CD14-positive monocyte (primary cell): ENCODE measurements at regions not wholly inside any gene's neighbourhood (a gene's known extent, or its start where the extent isn't known, plus 50 kb on each side); places are given as distances from the start of the nearest gene placed in this dataset.

Source experiments
- DNase-seq, 3 donors: peaks; one replicate each; pipeline ENCODE4 v3.0.0-alpha.2; 2011 to 2022
- H2AFZ ChIP-seq: 2 replicates; pipeline ENCODE4 v1.6.0; 2012; ENCODE audit warnings: mild to moderate bottlenecking, low read depth, low read length, inconsistent platforms; ENCODE audit not compliant: insufficient read depth, poor library complexity, severe bottlenecking
- H3K27ac ChIP-seq, 2 donors: 1 replicate in 1 of 2; 2 replicates in 1 of 2; pipeline ENCODE4 v1.5.1; 2012 to 2013; ENCODE audit warnings: low read length in 2 of 2, control low read depth in 1 of 2, inconsistent platforms in 1 of 2, low read depth in 1 of 2, mild to moderate bottlenecking in 1 of 2
- H3K27me3 ChIP-seq, 2 donors: one replicate each; pipeline versions ENCODE4 v1.6.0 to v1.6.1; 2011 to 2013; ENCODE audit warnings: low read length in 2 of 2; ENCODE audit not compliant: control insufficient read depth in 2 of 2, insufficient read depth in 2 of 2
- H3K36me3 ChIP-seq, 2 donors: replicated peaks in 1 of 2; 1 replicate in 1 of 2; 2 replicates in 1 of 2; pipeline versions ENCODE4 v1.5.1 to v1.6.1; 2012 to 2013; ENCODE audit warnings: low read length in 2 of 2, control low read depth in 1 of 2, inconsistent platforms in 1 of 2, mild to moderate bottlenecking in 1 of 2; ENCODE audit not compliant: insufficient read depth in 2 of 2, control insufficient read depth in 1 of 2
- H3K4me1 ChIP-seq, 2 donors: 1 replicate in 1 of 2; 2 replicates in 1 of 2; pipeline versions ENCODE4 v1.5.1 to v1.6.1; 2012 to 2013; ENCODE audit warnings: low read length in 2 of 2, control low read depth in 1 of 2, inconsistent platforms in 1 of 2, mild to moderate bottlenecking in 1 of 2, moderate library complexity in 1 of 2; ENCODE audit not compliant: insufficient read depth in 2 of 2, control insufficient read depth in 1 of 2
- H3K4me2 ChIP-seq: replicated peaks from 2 replicates; pipeline ENCODE3; 2012; ENCODE audit warnings: low read length, moderate library complexity, mild to moderate bottlenecking; ENCODE audit not compliant: poor library complexity, severe bottlenecking; ENCODE audit errors: extremely low read depth
- H3K4me3 ChIP-seq, 3 experiments: fragments of 200-600 bp in 1 of 3; sonication (generic) in 1 of 3; replicated peaks in 1 of 3; 1 replicate in 2 of 3; 2 replicates in 1 of 3; pipeline ENCODE4 v1.5.1; 2011 to 2013; ENCODE audit warnings: low read length in 3 of 3, mild to moderate bottlenecking in 3 of 3, control low read depth in 2 of 3, low read depth in 2 of 3, inconsistent platforms in 1 of 3, moderate library complexity in 1 of 3
- H3K79me2 ChIP-seq: 2 replicates; pipeline ENCODE4 v1.6.0; 2012; ENCODE audit warnings: mild to moderate bottlenecking, control low read depth, inconsistent platforms, low read length, moderate library complexity; ENCODE audit not compliant: insufficient read depth
- H3K9ac ChIP-seq: 2 replicates; pipeline ENCODE4 v1.6.0; 2017; ENCODE audit warnings: low read length, mild to moderate bottlenecking; ENCODE audit not compliant: insufficient read depth, poor library complexity, severe bottlenecking
- H3K9me3 ChIP-seq, 2 donors: replicated peaks in 1 of 2; 1 replicate in 1 of 2; 2 replicates in 1 of 2; pipeline versions ENCODE4 v1.5.1 to v1.6.1; 2012 to 2013; ENCODE audit warnings: low read length in 2 of 2, control low read depth in 1 of 2; ENCODE audit not compliant: control insufficient read depth in 1 of 2, insufficient read depth in 1 of 2
- H4K20me1 ChIP-seq: 2 replicates; pipeline ENCODE4 v1.6.0; 2012; ENCODE audit warnings: mild to moderate bottlenecking, low read length, control low read depth, moderate library complexity; ENCODE audit not compliant: insufficient read depth
- H3K27ac Mint-ChIP-seq, 7 donors: one replicate each; pipeline ENCODE4 v1.8.0; 2020; ENCODE audit warnings: mild to moderate bottlenecking in 7 of 7, mixed read lengths in 7 of 7, moderate library complexity in 6 of 7, inconsistent platforms in 2 of 7
- H3K27me3 Mint-ChIP-seq, 3 donors: one replicate each; pipeline ENCODE4 v1.8.0; 2021 to 2022; ENCODE audit warnings: low read depth in 3 of 3, mild to moderate bottlenecking in 3 of 3, mixed read lengths in 3 of 3, moderate library complexity in 3 of 3, inconsistent platforms in 1 of 3
- H3K36me3 Mint-ChIP-seq, 2 donors: one replicate each; pipeline ENCODE4 v1.8.0; 2020; ENCODE audit warnings: mixed read lengths in 2 of 2, inconsistent platforms in 1 of 2, mild to moderate bottlenecking in 1 of 2
- H3K4me1 Mint-ChIP-seq: one replicate; pipeline ENCODE4 v1.8.0; 2020; ENCODE audit warnings: mild to moderate bottlenecking, mixed read lengths
- H3K4me3 Mint-ChIP-seq, 2 donors: one replicate each; pipeline ENCODE4 v1.8.0; 2020; ENCODE audit warnings: mild to moderate bottlenecking in 2 of 2, mixed read lengths in 2 of 2, moderate library complexity in 1 of 2
- H3K9me3 Mint-ChIP-seq, 7 donors: one replicate each; pipeline ENCODE4 v1.8.0; 2020 to 2022; ENCODE audit warnings: mixed read lengths in 7 of 7, mild to moderate bottlenecking in 6 of 7, moderate library complexity in 6 of 7, inconsistent platforms in 2 of 7
- WGBS: methylation state at CpG from one replicate; pipeline ENCODE4 v1.1.5; 2013; ENCODE audit warnings: missing lambda C conversion rate; ENCODE audit not compliant: insufficient coverage; 5-methylcytosine and 5-hydroxymethylcytosine counted together
- intact Hi-C, 2 donors: fragments of 100-400 bp; cut with micrococcal nuclease; formaldehyde crosslinking; loops; one replicate each; pipeline versions ENCODE4 v1.15.0 to v1.15.1; 2023
- TF ChIP-seq, protein P1 (sequence below): fragments of 200-600 bp; IDR thresholded peaks from one replicate; pipeline ENCODE4 v1.8.0; 2022; ENCODE audit warnings: antibody characterized with exemption, mild to moderate bottlenecking

DNA sequence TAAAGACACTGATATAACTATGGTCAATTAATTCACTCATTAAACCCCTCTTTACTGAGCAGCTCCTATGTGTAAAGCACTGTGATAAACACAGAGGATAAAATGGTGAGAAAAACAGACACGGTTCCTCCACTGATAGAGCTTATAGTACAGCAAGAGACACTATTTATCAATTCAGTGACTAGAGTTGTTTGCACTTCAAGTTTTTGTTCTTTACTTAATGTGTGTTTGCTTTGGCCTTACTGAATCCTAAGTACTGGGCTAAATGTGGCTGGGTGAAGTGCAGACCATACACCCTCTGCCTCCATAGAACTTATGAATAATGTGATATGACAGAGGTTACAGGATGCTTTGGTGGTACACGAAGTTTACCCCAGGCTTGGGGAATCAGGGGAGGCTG lies 80.1 kb upstream of the ITGA1 start:
- no peak overlapping the region for H3K27ac Mint-ChIP-seq
- no peaks in the 10 kb centered on the region for H4K20me1 ChIP-seq
- intact Hi-C loops: no loop called here
- no peaks in the 10 kb centered on the region for H3K36me3 ChIP-seq
- no peaks in the 10 kb centered on the region for H3K9me3 Mint-ChIP-seq
- H3K79me2 ChIP-seq: no peaks in the 10 kb centered on the region
- TF ChIP-seq, protein P1, sequence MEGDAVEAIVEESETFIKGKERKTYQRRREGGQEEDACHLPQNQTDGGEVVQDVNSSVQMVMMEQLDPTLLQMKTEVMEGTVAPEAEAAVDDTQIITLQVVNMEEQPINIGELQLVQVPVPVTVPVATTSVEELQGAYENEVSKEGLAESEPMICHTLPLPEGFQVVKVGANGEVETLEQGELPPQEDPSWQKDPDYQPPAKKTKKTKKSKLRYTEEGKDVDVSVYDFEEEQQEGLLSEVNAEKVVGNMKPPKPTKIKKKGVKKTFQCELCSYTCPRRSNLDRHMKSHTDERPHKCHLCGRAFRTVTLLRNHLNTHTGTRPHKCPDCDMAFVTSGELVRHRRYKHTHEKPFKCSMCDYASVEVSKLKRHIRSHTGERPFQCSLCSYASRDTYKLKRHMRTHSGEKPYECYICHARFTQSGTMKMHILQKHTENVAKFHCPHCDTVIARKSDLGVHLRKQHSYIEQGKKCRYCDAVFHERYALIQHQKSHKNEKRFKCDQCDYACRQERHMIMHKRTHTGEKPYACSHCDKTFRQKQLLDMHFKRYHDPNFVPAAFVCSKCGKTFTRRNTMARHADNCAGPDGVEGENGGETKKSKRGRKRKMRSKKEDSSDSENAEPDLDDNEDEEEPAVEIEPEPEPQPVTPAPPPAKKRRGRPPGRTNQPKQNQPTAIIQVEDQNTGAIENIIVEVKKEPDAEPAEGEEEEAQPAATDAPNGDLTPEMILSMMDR: no peak
- no peak overlapping the region for H3K4me2 ChIP-seq
- H3K27me3 ChIP-seq: no peaks in the 10 kb centered on the region
- H3K9me3 ChIP-seq: no peaks in the 10 kb centered on the region
- no peak overlapping the region for H2AFZ ChIP-seq
- no peak for DNase-seq
- H3K27ac ChIP-seq: no peak overlapping the region
- peaks cover 0 to 1% (median 0%) of the 10 kb centered on the region in 3 donors for H3K27me3 Mint-ChIP-seq
- H3K36me3 Mint-ChIP-seq: no peaks in the 10 kb centered on the region
- H3K9ac ChIP-seq: no peak overlapping the region
- H3K4me3 Mint-ChIP-seq: no peak overlapping the region
- peaks cover 0 to 5% of the 10 kb centered on the region in 2 donors for H3K4me1 ChIP-seq
- H3K4me1 Mint-ChIP-seq: peaks cover 9% of the 10 kb centered on the region
- H3K4me3 ChIP-seq: no peak overlapping the region
- 100% methylated on average over 1 of the region's 2 CpGs for WGBS

DNA sequence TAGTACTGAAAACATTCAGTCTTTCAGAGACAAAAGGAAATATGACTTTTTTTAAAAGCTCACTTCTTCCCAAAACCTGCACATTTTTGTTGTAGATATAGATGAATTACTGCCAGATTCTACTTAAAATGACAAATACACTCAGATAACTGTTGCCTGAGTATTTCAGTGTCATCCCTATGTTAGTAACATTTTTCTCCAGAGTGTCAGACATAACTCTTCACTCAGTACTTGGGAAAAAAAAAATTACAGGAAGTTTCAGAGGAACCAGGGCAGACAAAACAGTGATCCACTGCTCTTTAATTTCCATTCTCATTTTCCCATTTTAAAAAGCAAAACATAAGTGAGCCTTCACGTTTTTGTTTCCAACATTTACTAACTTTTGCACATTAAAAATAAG lies 79.3 kb upstream of the ITGA1 start:
- no peak overlapping the region for H3K27ac Mint-ChIP-seq
- H2AFZ ChIP-seq: no peak overlapping the region
- H3K36me3 Mint-ChIP-seq: no peaks in the 10 kb centered on the region
- H3K4me3 Mint-ChIP-seq: no peak overlapping the region
- no peak overlapping the region for H3K9ac ChIP-seq
- H3K4me2 ChIP-seq: no peak overlapping the region
- peaks cover 3% of the 10 kb centered on the region for H3K4me1 Mint-ChIP-seq
- no peaks in the 10 kb centered on the region for H3K79me2 ChIP-seq
- peaks cover 0 to 1% (median 0%) of the 10 kb centered on the region in 3 donors for H3K27me3 Mint-ChIP-seq
- WGBS: no CpG with 5 or more reads among the region's 1 CpG
- intact Hi-C loops: no loop called here
- no peaks in the 10 kb centered on the region for H4K20me1 ChIP-seq
- H3K9me3 ChIP-seq: no peaks in the 10 kb centered on the region
- H3K27ac ChIP-seq: no peak overlapping the region
- no peak overlapping the region for H3K4me3 ChIP-seq
- H3K4me1 ChIP-seq: no peaks in the 10 kb centered on the region
- H3K27me3 ChIP-seq: no peaks in the 10 kb centered on the region
- TF ChIP-seq, protein P1: no peak
- H3K36me3 ChIP-seq: no peaks in the 10 kb centered on the region
- peaks cover 0 to under 1% (median 0%) of the 10 kb centered on the region in 7 donors for H3K9me3 Mint-ChIP-seq
- no peak for DNase-seq
